ENCODE measurements at regions not wholly inside any gene's neighbourhood (a gene's known extent, or its start where the extent isn't known, plus 50 kb on each side); places are given as distances from the start of the nearest gene placed in this dataset.
"Not testable (repeated sequence)": the region's sequence is repeated elsewhere in the genome, so short reads cannot be mapped to it uniquely, and the experiment has no call there.

DNA sequence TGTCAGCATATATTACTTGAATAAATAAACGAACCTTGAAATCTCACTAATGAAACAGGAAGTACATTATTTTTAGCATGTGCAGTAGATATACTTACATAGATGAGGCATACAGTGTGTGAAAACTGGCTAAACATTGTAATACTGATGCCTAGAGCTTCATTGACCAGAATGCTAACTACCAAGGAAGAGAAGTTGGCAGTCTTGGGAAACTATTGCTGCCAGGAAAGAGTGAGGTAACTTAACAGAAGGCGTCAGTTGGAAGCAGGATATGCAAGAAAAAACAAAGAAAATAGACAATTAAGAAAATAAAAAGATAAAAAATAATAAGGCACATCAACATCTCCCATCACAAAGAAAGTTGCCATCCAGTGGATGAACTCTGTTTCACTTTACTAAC, 963.0 kb downstream of the TDRD15 start:
- no peaks in the 10 kb centered on the region for H3K27me3 ChIP-seq (ENCODE audit: control insufficient read depth, insufficient read depth, low read length)
- WGBS (ENCODE audit: insufficient coverage, low lambda C conversion rate): 100% methylated on average over 1 of the region's 2 CpGs
- no peak overlapping the region for H3K4me3 ChIP-seq (ENCODE audit: low read length)
- H3K27ac ChIP-seq (ENCODE audit: low read length): no peak overlapping the region
- DNase-seq: no peak
- H3K4me1 ChIP-seq (ENCODE audit: control insufficient read depth, insufficient read depth, low read length): no peaks in the 10 kb centered on the region
- H3K9me3 ChIP-seq (ENCODE audit: control insufficient read depth, low read depth, low read length): no peaks in the 10 kb centered on the region
- H3K36me3 ChIP-seq (ENCODE audit: control insufficient read depth, insufficient read depth, low read length): no peaks in the 10 kb centered on the region

DNA sequence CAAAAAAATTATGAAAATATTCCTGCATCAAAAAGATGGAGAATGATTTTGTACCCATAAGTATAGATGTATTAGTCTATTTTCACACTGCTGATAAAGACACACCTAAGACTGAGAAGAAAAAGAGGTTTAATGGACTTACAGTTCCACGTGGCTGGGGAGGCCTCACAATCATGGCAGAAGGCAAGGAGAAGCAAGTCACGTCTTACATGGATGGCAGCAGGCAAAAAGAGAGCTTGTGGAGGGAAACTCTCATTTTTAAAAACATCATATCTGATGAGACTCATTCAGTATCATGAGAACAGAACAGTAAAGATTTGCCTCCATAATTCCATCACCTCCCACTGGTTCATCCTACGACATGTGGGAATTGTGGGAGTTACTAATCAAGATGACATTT, 979.8 kb downstream of the TDRD15 start:
- not testable (repeated sequence) for DNase-seq

DNA sequence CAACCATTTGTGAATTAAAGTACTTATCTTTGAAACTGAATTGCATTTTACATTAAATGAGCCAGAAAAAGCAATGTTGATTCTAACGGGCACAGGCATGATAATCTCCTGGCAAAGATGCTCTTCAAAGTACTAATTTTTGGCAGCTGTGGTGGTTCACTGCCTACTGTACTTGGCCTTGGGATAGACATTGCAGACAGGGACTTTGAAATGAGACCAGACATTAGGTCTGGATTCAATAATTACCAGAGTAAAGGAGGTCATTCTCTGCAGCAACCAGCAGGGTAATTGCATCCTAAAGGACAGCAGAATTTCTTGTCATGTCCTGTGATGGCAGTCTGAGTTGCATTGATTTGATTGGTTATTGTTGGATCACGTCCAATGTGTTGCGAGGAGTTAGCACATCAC, 986.5 kb downstream of the TDRD15 start:
- no peak for DNase-seq
- no CpG with 5 or more reads among the region's 3 CpGs for WGBS (ENCODE audit: insufficient coverage, low lambda C conversion rate)

More for the DNA sequence above, 979.8 kb downstream of the TDRD15 start:
- not testable (repeated sequence) for H3K4me3 ChIP-seq (ENCODE audit: low read length); H3K27me3 ChIP-seq (ENCODE audit: control insufficient read depth, insufficient read depth, low read length); H3K36me3 ChIP-seq (ENCODE audit: control insufficient read depth, insufficient read depth, low read length); H3K9me3 ChIP-seq (ENCODE audit: control insufficient read depth, low read depth, low read length); H3K4me1 ChIP-seq (ENCODE audit: control insufficient read depth, insufficient read depth, low read length); H3K27ac ChIP-seq (ENCODE audit: low read length)
- WGBS (ENCODE audit: insufficient coverage, low lambda C conversion rate): 86% methylated on average over 2 of the region's 3 CpGs

DNA sequence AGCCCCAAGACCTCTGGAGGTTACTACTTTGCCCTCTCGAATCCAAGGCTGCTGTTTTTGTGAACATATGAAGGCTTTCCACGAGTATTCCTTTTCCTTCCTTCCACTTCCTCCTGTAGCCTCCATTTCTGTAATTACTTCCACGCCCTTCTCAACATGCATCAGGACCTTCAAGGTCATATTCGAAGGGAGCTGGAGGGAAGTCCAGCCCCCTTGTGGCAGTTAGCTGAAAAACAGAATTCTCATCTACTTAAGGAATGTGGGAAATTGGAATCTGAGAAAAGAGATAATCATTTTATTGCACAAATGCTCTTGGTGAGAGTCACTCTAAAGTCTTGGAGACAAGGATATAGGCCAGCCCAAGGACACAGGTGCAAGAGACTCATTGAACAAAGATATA, 1000.2 kb downstream of the TDRD15 start:
- no peak overlapping the region for H3K27ac ChIP-seq (ENCODE audit: low read length)
- 66% methylated on average over 3 of the region's 4 CpGs for WGBS (ENCODE audit: insufficient coverage, low lambda C conversion rate)
- DNase-seq: no peak
- H3K36me3 ChIP-seq (ENCODE audit: control insufficient read depth, insufficient read depth, low read length): no peaks in the 10 kb centered on the region
- H3K27me3 ChIP-seq (ENCODE audit: control insufficient read depth, insufficient read depth, low read length): no peaks in the 10 kb centered on the region
- H3K9me3 ChIP-seq (ENCODE audit: control insufficient read depth, low read depth, low read length): no peaks in the 10 kb centered on the region
- no peak overlapping the region for H3K4me3 ChIP-seq (ENCODE audit: low read length)
- H3K4me1 ChIP-seq (ENCODE audit: control insufficient read depth, insufficient read depth, low read length): no peaks in the 10 kb centered on the region

More for the DNA sequence above, 986.5 kb downstream of the TDRD15 start:
- Histone ChIP-seq H3K4me3 (ENCODE audit: low read length) (no peak overlapping the region), H3K9me3 (ENCODE audit: control insufficient read depth, low read depth, low read length) (no peaks in the 10 kb centered on the region), H3K27me3 (ENCODE audit: control insufficient read depth, insufficient read depth, low read length) (no peaks in the 10 kb centered on the region), H3K36me3 (ENCODE audit: control insufficient read depth, insufficient read depth, low read length) (no peaks in the 10 kb centered on the region), H3K4me1 (ENCODE audit: control insufficient read depth, insufficient read depth, low read length) (no peaks in the 10 kb centered on the region), H3K27ac (ENCODE audit: low read length) (no peak overlapping the region)

DNA sequence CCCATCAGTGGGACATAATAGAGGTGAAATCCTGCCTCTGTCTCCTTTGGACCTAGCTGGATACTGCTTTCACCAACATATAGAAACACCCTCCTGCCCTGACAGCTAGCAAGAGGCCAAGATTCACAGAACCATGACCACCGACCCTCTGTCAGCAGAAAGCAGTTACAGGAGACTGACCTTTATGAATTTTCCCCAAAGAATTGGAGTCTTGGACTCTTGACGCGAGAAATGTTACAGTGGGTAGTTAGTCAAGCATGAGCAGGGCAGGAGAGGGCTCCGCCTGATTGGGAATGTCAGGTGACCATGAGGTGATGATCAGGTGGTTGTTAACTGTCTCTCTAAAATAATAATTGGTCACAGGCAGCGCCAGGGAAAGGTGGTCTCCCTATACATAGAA, 1002.3 kb downstream of the TDRD15 start:
- Histone ChIP-seq H3K9me3 (ENCODE audit: control insufficient read depth, low read depth, low read length) (no peaks in the 10 kb centered on the region), H3K27me3 (ENCODE audit: control insufficient read depth, insufficient read depth, low read length) (no peaks in the 10 kb centered on the region), H3K4me3 (ENCODE audit: low read length) (no peak overlapping the region), H3K36me3 (ENCODE audit: control insufficient read depth, insufficient read depth, low read length) (no peaks in the 10 kb centered on the region), H3K4me1 (ENCODE audit: control insufficient read depth, insufficient read depth, low read length) (no peaks in the 10 kb centered on the region), H3K27ac (ENCODE audit: low read length) (no peak overlapping the region)
- DNase-seq: no peak
- WGBS (ENCODE audit: insufficient coverage, low lambda C conversion rate): no CpG with 5 or more reads among the region's 5 CpGs

DNA sequence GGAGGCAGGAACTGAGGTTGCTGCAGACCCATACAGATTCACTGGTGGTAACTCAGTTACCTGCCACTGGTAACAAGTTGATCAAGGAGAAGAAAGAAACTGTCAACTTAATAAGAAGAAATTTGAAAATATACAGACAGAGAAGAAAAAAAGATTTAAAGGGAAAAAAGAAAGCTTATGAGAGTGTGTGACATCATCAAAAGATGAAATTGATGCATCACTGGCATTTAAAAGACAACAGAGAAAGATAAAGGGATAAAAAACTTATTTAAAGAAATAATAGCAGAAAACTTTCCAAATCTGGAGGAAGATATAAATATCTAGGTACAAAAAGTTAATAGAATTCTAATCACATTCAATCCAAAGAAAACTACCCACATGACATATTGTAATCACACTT, 1003.2 kb downstream of the TDRD15 start:
- no peaks in the 10 kb centered on the region for H3K9me3 ChIP-seq (ENCODE audit: control insufficient read depth, low read depth, low read length)
- no peak overlapping the region for H3K4me3 ChIP-seq (ENCODE audit: low read length)
- H3K36me3 ChIP-seq (ENCODE audit: control insufficient read depth, insufficient read depth, low read length): no peaks in the 10 kb centered on the region
- no peaks in the 10 kb centered on the region for H3K4me1 ChIP-seq (ENCODE audit: control insufficient read depth, insufficient read depth, low read length)
- no peak for DNase-seq
- no peaks in the 10 kb centered on the region for H3K27me3 ChIP-seq (ENCODE audit: control insufficient read depth, insufficient read depth, low read length)
- H3K27ac ChIP-seq (ENCODE audit: low read length): no peak overlapping the region

DNA sequence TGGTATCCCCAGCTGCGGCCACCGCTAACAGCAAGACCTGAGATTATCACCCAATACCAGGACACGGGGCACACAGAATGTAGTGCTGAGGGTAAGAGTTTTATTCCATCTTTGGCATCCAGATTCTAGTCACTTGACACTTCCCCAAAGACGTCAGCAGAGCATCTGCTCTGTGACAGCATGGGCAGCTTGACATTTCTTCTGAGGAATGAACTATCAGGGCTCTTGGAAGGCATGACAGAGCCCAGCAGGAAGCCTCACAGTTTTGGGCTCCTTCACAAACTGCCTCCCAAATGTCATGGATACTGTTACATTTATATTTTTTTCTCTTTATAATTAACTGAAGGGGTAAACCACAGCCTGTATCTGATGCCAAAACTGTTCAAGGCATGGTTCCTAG, 1010.7 kb downstream of the TDRD15 start:
- no peaks in the 10 kb centered on the region for H3K36me3 ChIP-seq (ENCODE audit: control insufficient read depth, insufficient read depth, low read length)
- H3K9me3 ChIP-seq (ENCODE audit: control insufficient read depth, low read depth, low read length): no peaks in the 10 kb centered on the region
- no peak overlapping the region for H3K27ac ChIP-seq (ENCODE audit: low read length)
- WGBS (ENCODE audit: insufficient coverage, low lambda C conversion rate): no CpG with 5 or more reads among the region's 4 CpGs
- H3K4me3 ChIP-seq (ENCODE audit: low read length): no peak overlapping the region
- no peaks in the 10 kb centered on the region for H3K4me1 ChIP-seq (ENCODE audit: control insufficient read depth, insufficient read depth, low read length)
- no peaks in the 10 kb centered on the region for H3K27me3 ChIP-seq (ENCODE audit: control insufficient read depth, insufficient read depth, low read length)
- no peak for DNase-seq

DNA sequence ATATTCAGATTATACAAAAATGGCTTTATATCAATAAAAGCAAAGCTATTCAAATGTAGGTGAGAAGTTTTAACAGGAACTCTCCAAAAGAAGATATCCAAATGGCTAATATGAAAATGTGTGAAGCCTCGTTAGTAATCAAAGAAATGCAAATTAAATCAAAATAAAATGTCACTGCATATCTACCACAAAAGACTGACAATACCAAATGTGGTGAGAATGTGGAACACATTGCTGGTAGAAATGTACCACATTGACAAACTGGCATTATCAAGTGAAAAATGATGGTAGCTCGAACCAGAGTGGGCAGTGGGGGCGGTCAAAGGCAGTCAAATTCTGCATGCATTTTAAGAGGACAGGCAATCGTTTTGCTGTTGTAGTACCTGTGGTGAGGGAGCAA, 1012.7 kb downstream of the TDRD15 start:
- Histone ChIP-seq H3K4me1 (ENCODE audit: control insufficient read depth, insufficient read depth, low read length) (no peaks in the 10 kb centered on the region), H3K36me3 (ENCODE audit: control insufficient read depth, insufficient read depth, low read length) (no peaks in the 10 kb centered on the region)
- WGBS (ENCODE audit: insufficient coverage, low lambda C conversion rate): no CpG with 5 or more reads among the region's 4 CpGs

DNA sequence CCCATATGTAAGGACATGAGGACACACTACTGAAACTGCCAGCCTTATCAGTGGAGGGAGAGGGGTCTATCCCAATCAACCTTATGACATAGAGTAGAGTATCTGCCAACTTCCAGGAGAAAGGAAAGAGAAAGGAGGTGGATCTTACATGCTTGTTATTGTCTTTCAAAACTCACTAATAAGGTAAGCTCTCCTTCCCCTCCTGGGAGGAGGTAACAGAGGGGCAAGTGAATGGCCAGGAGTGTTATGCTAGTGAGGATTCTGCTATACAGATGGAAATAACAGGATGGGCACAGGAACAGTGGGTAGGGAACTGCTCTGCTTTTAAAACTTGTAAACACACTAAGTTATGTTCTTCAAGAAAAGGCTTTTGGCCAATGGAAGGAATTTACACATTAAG, 1020.1 kb downstream of the TDRD15 start:
- H3K4me1 ChIP-seq (ENCODE audit: control insufficient read depth, insufficient read depth, low read length): no peaks in the 10 kb centered on the region

More for the DNA sequence above, 1012.7 kb downstream of the TDRD15 start:
- Histone ChIP-seq H3K27me3 (ENCODE audit: control insufficient read depth, insufficient read depth, low read length) (no peaks in the 10 kb centered on the region), H3K4me3 (ENCODE audit: low read length) (no peak overlapping the region), H3K9me3 (ENCODE audit: control insufficient read depth, low read depth, low read length) (no peaks in the 10 kb centered on the region), H3K27ac (ENCODE audit: low read length) (no peak overlapping the region)
- no peak for DNase-seq

DNA sequence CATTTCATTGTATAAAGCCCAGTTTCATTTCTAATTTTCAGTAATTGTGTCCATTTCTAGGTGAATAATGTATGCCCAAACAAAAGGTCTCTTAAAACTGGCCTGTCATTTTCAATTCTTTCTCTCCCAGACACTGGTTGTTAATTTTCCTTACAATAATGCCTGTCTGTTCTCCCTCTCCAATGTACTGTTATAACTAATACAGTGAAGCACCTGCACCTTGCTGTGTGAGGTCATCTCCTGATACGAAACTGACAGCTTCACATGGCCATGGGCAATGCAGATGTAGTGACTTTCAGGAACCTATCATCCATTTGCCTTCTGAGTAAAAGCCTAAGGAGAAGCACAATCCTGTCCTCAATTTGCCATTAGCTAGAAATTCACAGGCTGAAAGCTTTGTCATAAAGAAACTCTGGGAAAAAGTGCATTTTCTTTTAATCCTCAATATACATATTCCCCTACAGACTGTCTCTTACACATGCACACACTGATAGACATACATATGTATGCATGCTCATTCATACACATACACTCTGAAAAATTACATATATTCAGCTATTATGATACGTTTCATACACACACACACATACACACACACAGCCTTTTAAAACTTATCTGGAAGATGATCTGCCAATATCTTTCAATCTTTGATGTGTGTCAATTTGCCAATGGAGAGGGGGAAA, 1030.3 kb downstream of the TDRD15 start:
- no CpG with 5 or more reads among the region's 2 CpGs for WGBS (ENCODE audit: insufficient coverage, low lambda C conversion rate)
- DNase-seq: no peak
- no peaks in the 10 kb centered on the region for H3K4me1 ChIP-seq (ENCODE audit: control insufficient read depth, insufficient read depth, low read length)
- H3K27me3 ChIP-seq (ENCODE audit: control insufficient read depth, insufficient read depth, low read length): no peaks in the 10 kb centered on the region
- no peak overlapping the region for H3K27ac ChIP-seq (ENCODE audit: low read length)
- no peak overlapping the region for H3K4me3 ChIP-seq (ENCODE audit: low read length)
- H3K36me3 ChIP-seq (ENCODE audit: control insufficient read depth, insufficient read depth, low read length): no peaks in the 10 kb centered on the region
- H3K9me3 ChIP-seq (ENCODE audit: control insufficient read depth, low read depth, low read length): peaks cover 9% of the 10 kb centered on the region

More for the DNA sequence above, 1020.1 kb downstream of the TDRD15 start:
- Histone ChIP-seq H3K27me3 (ENCODE audit: control insufficient read depth, insufficient read depth, low read length) (no peaks in the 10 kb centered on the region), H3K9me3 (ENCODE audit: control insufficient read depth, low read depth, low read length) (no peaks in the 10 kb centered on the region), H3K36me3 (ENCODE audit: control insufficient read depth, insufficient read depth, low read length) (no peaks in the 10 kb centered on the region), H3K4me3 (ENCODE audit: low read length) (no peak overlapping the region), H3K27ac (ENCODE audit: low read length) (no peak overlapping the region)
- no peak for DNase-seq

DNA sequence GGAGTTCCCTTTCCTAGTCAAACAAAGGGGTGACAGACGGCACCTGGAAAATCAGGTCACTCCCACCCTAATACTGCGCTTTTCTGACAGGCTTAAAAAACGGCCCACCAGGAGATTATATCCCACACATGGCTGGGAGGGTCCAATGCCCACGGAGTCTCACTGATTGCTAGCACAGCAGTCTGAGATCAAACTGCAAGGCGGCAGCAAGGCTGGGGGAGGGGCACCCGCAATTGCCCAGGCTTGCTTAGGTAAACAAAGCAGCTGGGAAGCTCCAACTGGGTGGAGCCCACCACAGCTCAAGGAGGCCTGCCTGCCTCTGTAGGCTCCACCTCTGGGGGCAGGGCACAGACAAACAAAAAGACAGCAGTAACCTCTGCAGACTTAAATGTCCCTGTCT, 1032.9 kb downstream of the TDRD15 start:
- not testable (repeated sequence) for H3K27ac ChIP-seq (ENCODE audit: low read length); H3K27me3 ChIP-seq (ENCODE audit: control insufficient read depth, insufficient read depth, low read length); H3K9me3 ChIP-seq (ENCODE audit: control insufficient read depth, low read depth, low read length); H3K4me3 ChIP-seq (ENCODE audit: low read length); H3K4me1 ChIP-seq (ENCODE audit: control insufficient read depth, insufficient read depth, low read length); DNase-seq; H3K36me3 ChIP-seq (ENCODE audit: control insufficient read depth, insufficient read depth, low read length)
- WGBS (ENCODE audit: insufficient coverage, low lambda C conversion rate): no CpG with 5 or more reads among the region's 6 CpGs
